GM19455 (cell line): ENCODE measurements at regions not wholly inside any gene's neighbourhood (a gene's known extent, or its start where the extent isn't known, plus 50 kb on each side); places are given as distances from the start of the nearest gene placed in this dataset.
"Not testable (repeated sequence)": the region's sequence is repeated elsewhere in the genome, so short reads cannot be mapped to it uniquely, and the experiment has no call there.

ENCODE experiments used
- ATAC-seq: cut with Tn5 transposase; IDR thresholded peaks from one replicate; pipeline ENCODE4 v1.9.1; 2021; ENCODE audit not compliant: unreplicated experiment

GRCh38 chr12:91636721-91637120, 454.1 kb upstream of the DCN start:
- ATAC-seq, result no peak

- not testable (repeated sequence) for ATAC-seq
Measured at GRCh38 chr12:91634386-91634713, 451.7 kb upstream of the DCN start.

- no peak for ATAC-seq
Measured at GRCh38 chr12:91633734-91634357, 451.2 kb upstream of the DCN start.

- no peak for ATAC-seq
Measured at GRCh38 chr12:91633206-91633605, 450.6 kb upstream of the DCN start.

GRCh38 chr12:91632042-91632786, 449.6 kb upstream of the DCN start:
- no peak for ATAC-seq

- ATAC-seq, result no peak
Measured at GRCh38 chr12:91630596-91631293, 448.1 kb upstream of the DCN start.

- ATAC-seq, result no peak
Measured at GRCh38 chr12:91630083-91630482, 447.5 kb upstream of the DCN start.

GRCh38 chr12:91629440-91629839, 446.8 kb upstream of the DCN start:
- no peak for ATAC-seq

- ATAC-seq, result no peak
Measured at GRCh38 chr12:91628656-91629055, 446.0 kb upstream of the DCN start.

- no peak for ATAC-seq
Measured at GRCh38 chr12:91627225-91627624, 444.6 kb upstream of the DCN start.

GRCh38 chr12:91622981-91623380, 440.4 kb upstream of the DCN start:
- ATAC-seq, result no peak

- no peak for ATAC-seq
Measured at GRCh38 chr12:91622037-91622436, 439.4 kb upstream of the DCN start.

GRCh38 chr12:91620992-91621391, 438.4 kb upstream of the DCN start:
- no peak for ATAC-seq

- ATAC-seq, result no peak
Measured at GRCh38 chr12:91620422-91620821, 437.8 kb upstream of the DCN start.

GRCh38 chr12:91618281-91618680, 435.7 kb upstream of the DCN start:
- ATAC-seq, result no peak

GRCh38 chr12:91617818-91618217, 435.2 kb upstream of the DCN start:
- no peak for ATAC-seq

GRCh38 chr12:91616416-91616815, 433.8 kb upstream of the DCN start:
- ATAC-seq, result no peak

- no peak for ATAC-seq
Measured at GRCh38 chr12:91613223-91613779, 430.7 kb upstream of the DCN start.

- no peak for ATAC-seq
Measured at GRCh38 chr12:91610561-91610960, 427.9 kb upstream of the DCN start.

- no peak for ATAC-seq
Measured at GRCh38 chr12:91609283-91609682, 426.7 kb upstream of the DCN start.

GRCh38 chr12:91608542-91608941, 425.9 kb upstream of the DCN start:
- ATAC-seq, result no peak
